Mammary epithelial cell (primary cell): ENCODE measurements at regions not wholly inside any gene's neighbourhood (a gene's known extent, or its start where the extent isn't known, plus 50 kb on each side); places are given as distances from the start of the nearest gene placed in this dataset.

Experiments used
- CTCF ChIP-seq, 2 donors: IDR thresholded peaks in 1 of 2; conservative IDR thresholded peaks in 1 of 2; 2 replicates each; pipeline ENCODE4 v1.5.1; 2011 to 2012; ENCODE audit warnings: inconsistent platforms in 2 of 2, low read length in 2 of 2, mild to moderate bottlenecking in 2 of 2, control low read depth in 1 of 2, low read depth in 1 of 2; ENCODE audit not compliant: insufficient read depth in 1 of 2; ENCODE audit errors: extremely low read depth in 1 of 2
- EZH2 ChIP-seq: IDR thresholded peaks from 2 replicates; pipeline ENCODE4 v1.6.1; 2012; ENCODE audit warnings: low read length, inconsistent platforms, borderline replicate concordance

GRCh38 chr2:53231908-53232307, 535.7 kb upstream of the CHAC2 start:
- TF ChIP-seq CTCF (conservative IDR thresholded peaks at IDR 0.05 in 1 of 2, IDR thresholded peaks at IDR 0.05 in 1 of 2; ENCODE audit: extremely low read depth in 1 of 2, insufficient read depth in 1 of 2, low read depth in 1 of 2, low read length in 2 of 2), result no peak
- no peak for TF ChIP-seq EZH2
